A673 (cell line): ENCODE measurements at regions not wholly inside any gene's neighbourhood (a gene's known extent, or its start where the extent isn't known, plus 50 kb on each side); places are given as distances from the start of the nearest gene placed in this dataset.
"Not testable (repeated sequence)": the region's sequence is repeated elsewhere in the genome, so short reads cannot be mapped to it uniquely, and the experiment has no call there.

Experiments used
- BruUV-seq: library from RNA; stranded (reverse); fragments of 400-500 nt; replicated peaks from 2 replicates; lab custom pipeline; 2021; lab: Mats Ljungman, UMichigan
- CTCF ChIA-PET: fragments of 300-600 bp; sonication (Branson Sonifier 250); formaldehyde crosslinking; loops from one replicate; lab custom pipeline; 2022; ENCODE audit warnings: antibody characterized with exemption; lab: Charles Lee
- POLR2A ChIA-PET: fragments of 300-600 bp; sonication (Branson Sonifier 250); formaldehyde crosslinking; loops from one replicate; lab custom pipeline; 2022; ENCODE audit warnings: antibody characterized with exemption; ENCODE audit not compliant: low non-redundant PET; lab: Charles Lee
- DNase-seq: peaks from one replicate; pipeline ENCODE4 v3.0.0-alpha.2; 2015; ENCODE audit warnings: low spot score
- H3K27ac ChIP-seq: fragments of 200-600 bp; sonication (generic); 2 replicates; pipeline ENCODE4 v1.5.1; 2016; ENCODE audit warnings: mixed run types, low read depth, mild to moderate bottlenecking, mixed read lengths, antibody characterized with exemption, low read length; ENCODE audit not compliant: poor library complexity, severe bottlenecking
- H3K27me3 ChIP-seq: fragments of 200-600 bp; sonication (generic); replicated peaks from 2 replicates; pipeline ENCODE4 v1.6.1; 2017; ENCODE audit warnings: mixed run types, low read depth, mild to moderate bottlenecking, mixed read lengths, antibody characterized with exemption, low read length; ENCODE audit not compliant: insufficient read depth, poor library complexity
- H3K36me3 ChIP-seq: fragments of 200-600 bp; sonication (generic); 2 replicates; pipeline ENCODE4 v1.6.1; 2016; ENCODE audit warnings: mixed run types, mild to moderate bottlenecking, mixed read lengths, antibody characterized with exemption, low read length; ENCODE audit not compliant: insufficient read depth, poor library complexity, severe bottlenecking
- H3K4me1 ChIP-seq: fragments of 200-600 bp; sonication (generic); 2 replicates; pipeline ENCODE4 v1.6.1; 2017; ENCODE audit warnings: mixed run types, mild to moderate bottlenecking, mixed read lengths, antibody characterized with exemption, low read length; ENCODE audit not compliant: insufficient read depth, poor library complexity, severe bottlenecking
- H3K4me3 ChIP-seq: fragments of 200-600 bp; sonication (generic); 2 replicates; pipeline ENCODE4 v1.5.1; 2016; ENCODE audit warnings: low read depth, mixed run types, mild to moderate bottlenecking, mixed read lengths, low read length; ENCODE audit not compliant: poor library complexity, severe bottlenecking
- H3K9me3 ChIP-seq: fragments of 200-600 bp; sonication (generic); 2 replicates; pipeline ENCODE4 v1.6.1; 2016; ENCODE audit warnings: mixed run types, low read depth, mild to moderate bottlenecking, mixed read lengths, antibody characterized with exemption, low read length; ENCODE audit not compliant: poor library complexity, severe bottlenecking
- CTCF ChIP-seq: fragments of 300-800, 200-600 bp; sonication (generic); conservative IDR thresholded peaks from 2 replicates; pipeline ENCODE4 v1.5.1; 2017; ENCODE audit warnings: low read depth, mild to moderate bottlenecking, antibody characterized with exemption, low read length, moderate library complexity, mixed read lengths
- intact Hi-C: fragments of 100-400 bp; cut with micrococcal nuclease; formaldehyde crosslinking; loops from one replicate; pipeline ENCODE4 v1.10.0; 2022; ENCODE audit not compliant: unreplicated experiment

- H3K27ac ChIP-seq, CTCF ChIA-PET, intact Hi-C loops, POLR2A ChIA-PET, H3K36me3 ChIP-seq, H3K4me3 ChIP-seq, H3K27me3 ChIP-seq, H3K9me3 ChIP-seq, BruUV-seq, H3K4me1 ChIP-seq: not testable (repeated sequence)
- DNase-seq: peak; percentile 6
These were observed 77.8 kb upstream of the LPCAT1 start for GRCh38 chr5:1601565-1601964.

DNA sequence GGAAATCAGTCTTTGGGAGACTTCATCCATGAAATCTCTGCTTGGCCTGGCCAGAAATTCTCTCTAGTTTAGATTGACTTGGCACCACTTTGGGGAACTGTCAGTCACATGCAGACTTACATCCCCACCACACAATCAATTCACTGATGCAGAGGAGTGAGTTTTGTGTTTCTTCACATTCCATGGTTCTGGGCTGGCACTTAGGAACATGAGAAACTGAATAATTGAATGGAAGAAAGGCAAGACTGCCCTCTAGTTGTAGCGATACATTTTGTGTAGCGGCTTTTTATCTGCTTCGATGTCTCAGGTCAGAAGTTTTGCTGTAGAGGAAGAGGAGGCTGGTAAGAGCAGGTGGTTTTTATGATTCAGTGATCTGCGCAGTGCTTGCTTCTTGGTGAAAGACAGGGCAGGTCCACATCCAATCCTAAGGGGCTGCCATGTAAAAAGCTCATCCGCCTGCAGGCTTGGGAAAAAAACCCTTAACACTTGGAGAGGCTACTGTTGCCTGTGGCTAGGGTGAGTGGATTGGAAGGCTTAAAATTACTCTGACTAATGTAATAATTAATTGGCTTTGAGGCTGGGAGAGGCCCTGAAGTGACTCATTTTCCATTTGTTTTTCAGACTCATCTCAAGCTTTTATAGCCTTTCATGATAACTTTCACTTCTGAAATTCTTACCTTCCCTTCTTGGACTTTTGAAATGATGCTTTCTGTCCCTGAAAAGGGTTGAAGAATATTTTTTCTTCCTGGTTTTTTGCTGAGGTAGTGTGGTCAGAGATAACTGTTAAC lies 75.4 kb upstream of the LPCAT1 start:
- H3K27me3 ChIP-seq, BruUV-seq, H3K36me3 ChIP-seq, CTCF ChIA-PET, H3K4me1 ChIP-seq, intact Hi-C loops, H3K27ac ChIP-seq, POLR2A ChIA-PET, H3K4me3 ChIP-seq, H3K9me3 ChIP-seq: not testable (repeated sequence)
- peak; percentile 25; the same call in 1 of the 2 replicates for TF ChIP-seq CTCF
- DNase-seq: peak; percentile 29

GRCh38 chr5:1597093-1597473 lies 73.3 kb upstream of the LPCAT1 start:
- H3K9me3 ChIP-seq, DNase-seq, H3K4me3 ChIP-seq, H3K36me3 ChIP-seq, BruUV-seq, intact Hi-C loops, CTCF ChIA-PET, H3K27ac ChIP-seq, H3K27me3 ChIP-seq, POLR2A ChIA-PET, H3K4me1 ChIP-seq: not testable (repeated sequence)

DNA sequence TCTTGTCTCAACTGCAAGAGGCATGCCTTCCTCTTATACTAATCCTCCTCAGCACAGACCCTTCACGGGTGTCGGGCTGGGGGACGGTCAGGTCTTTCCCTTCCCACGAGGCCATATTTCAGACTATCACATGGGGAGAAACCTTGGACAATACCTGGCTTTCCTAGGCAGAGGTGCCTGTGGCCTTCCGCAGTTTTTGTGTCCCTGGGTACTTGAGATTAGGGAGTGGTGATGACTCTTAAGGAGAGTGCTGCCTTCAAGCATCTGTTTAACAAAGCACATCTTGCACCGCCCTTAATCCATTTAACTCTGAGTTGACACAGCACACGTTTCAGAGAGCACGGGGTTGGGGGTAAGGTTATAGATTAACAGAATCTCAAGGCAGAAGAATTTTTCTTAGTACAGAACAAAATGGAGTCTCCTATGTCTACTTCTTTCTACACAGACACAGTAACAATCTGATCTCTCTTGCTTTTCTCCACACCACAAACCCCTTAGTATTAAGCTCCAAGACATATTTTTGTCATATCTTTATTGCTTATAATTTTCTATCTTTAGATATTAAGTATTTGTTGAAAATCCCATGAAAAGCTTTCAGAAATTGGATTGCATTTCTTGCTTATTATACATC lies 72.8 kb upstream of the LPCAT1 start:
- H3K27ac ChIP-seq, intact Hi-C loops, DNase-seq, H3K4me1 ChIP-seq, H3K36me3 ChIP-seq, BruUV-seq, H3K9me3 ChIP-seq, H3K27me3 ChIP-seq, H3K4me3 ChIP-seq, POLR2A ChIA-PET, CTCF ChIA-PET: not testable (repeated sequence)
